IMR-90 (cell line): ENCODE measurements at regions not wholly inside any gene's neighbourhood (a gene's known extent, or its start where the extent isn't known, plus 50 kb on each side); places are given as distances from the start of the nearest gene placed in this dataset.

Experiments
- ATAC-seq: fragments of 200-7000 bp; cut with Tn5 transposase; 2 replicates; pipeline ENCODE4 v1.9.1; 2020; ENCODE audit warnings: low read depth, mild to moderate bottlenecking, moderate library complexity
- BruUV-seq: library from RNA; stranded (reverse); fragments of 400-500 nt; replicated peaks from 2 replicates; lab custom pipeline; 2021; lab: Mats Ljungman, UMichigan
- CTCF ChIA-PET: fragments of 300-600 bp; formaldehyde crosslinking; extraction: SDS; loops from one replicate; lab custom pipeline; 2021; ENCODE audit warnings: antibody characterized with exemption; lab: Yijun Ruan, JAX
- POLR2A ChIA-PET: fragments of 300-600 bp; sonication (Branson Sonifier 250); formaldehyde crosslinking; loops from one replicate; lab custom pipeline; 2022; ENCODE audit warnings: antibody characterized with exemption; ENCODE audit not compliant: unreplicated experiment; lab: Charles Lee
- DNase-seq: peaks from one replicate; pipeline ENCODE4 v3.0.0; 2013
- H2AFZ ChIP-seq: replicated peaks from 2 replicates; pipeline ENCODE3; 2013; ENCODE audit warnings: low read length, mild to moderate bottlenecking; ENCODE audit not compliant: poor library complexity
- H2AK5ac ChIP-seq: 2 replicates; pipeline ENCODE4 v1.6.1; 2013; ENCODE audit warnings: low read depth, low read length, inconsistent platforms
- H2AK9ac ChIP-seq: replicated peaks from 2 replicates; pipeline ENCODE3; 2013; ENCODE audit warnings: mild to moderate bottlenecking, low read depth, low read length, moderate library complexity; ENCODE audit not compliant: poor library complexity
- H2BK120ac ChIP-seq: 2 replicates; pipeline ENCODE4 v1.6.1; 2013; ENCODE audit warnings: low read depth, low read length, inconsistent platforms
- H2BK15ac ChIP-seq: 3 replicates; pipeline ENCODE4 v1.6.1; 2013; ENCODE audit warnings: low read depth, low read length, inconsistent platforms
- H2BK20ac ChIP-seq: 2 replicates; pipeline ENCODE4 v1.6.1; 2013; ENCODE audit warnings: low read depth, mild to moderate bottlenecking, inconsistent platforms, low read length, moderate library complexity
- H2BK5ac ChIP-seq: 2 replicates; pipeline ENCODE4 v1.6.1; 2013; ENCODE audit warnings: mild to moderate bottlenecking, low read depth, low read length, inconsistent platforms; ENCODE audit not compliant: poor library complexity, severe bottlenecking
- H3K14ac ChIP-seq: replicated peaks from 2 replicates; pipeline ENCODE4 v1.6.1; 2013; ENCODE audit warnings: low read depth, low read length, inconsistent platforms
- H3K18ac ChIP-seq: 2 replicates; pipeline ENCODE4 v1.6.1; 2013; ENCODE audit warnings: low read depth, low read length, control low read depth
- H3K23ac ChIP-seq: 2 replicates; pipeline ENCODE4 v1.6.1; 2013; ENCODE audit warnings: low read depth, low read length, inconsistent platforms
- H3K27ac ChIP-seq: 2 replicates; pipeline ENCODE4 v1.5.1; 2013; ENCODE audit warnings: mild to moderate bottlenecking, control low read depth, low read length; ENCODE audit not compliant: insufficient read depth
- H3K27me3 ChIP-seq: 2 replicates; pipeline ENCODE4 v1.6.1; 2013; ENCODE audit warnings: low read length; ENCODE audit not compliant: control insufficient read depth, insufficient read depth
- H3K36me3 ChIP-seq: 2 replicates; pipeline ENCODE4 v1.6.1; 2013; ENCODE audit warnings: low read length, mixed read lengths; ENCODE audit not compliant: control insufficient read depth, insufficient read depth
- H3K4ac ChIP-seq: 2 replicates; pipeline ENCODE4 v1.6.1; 2013; ENCODE audit warnings: low read depth, low read length, inconsistent platforms
- H3K4me1 ChIP-seq: 2 replicates; pipeline ENCODE4 v1.6.1; 2013; ENCODE audit warnings: low read length, mixed read lengths; ENCODE audit not compliant: control insufficient read depth, insufficient read depth
- H3K4me2 ChIP-seq: 2 replicates; pipeline ENCODE4 v1.6.1; 2013; ENCODE audit warnings: low read depth, mild to moderate bottlenecking, control low read depth, low read length, moderate library complexity
- H3K4me3 ChIP-seq: 2 replicates; pipeline ENCODE4 v1.5.1; 2013; ENCODE audit warnings: low read depth, mild to moderate bottlenecking, control low read depth, low read length, moderate library complexity; ENCODE audit not compliant: insufficient read depth
- H3K56ac ChIP-seq: 2 replicates; pipeline ENCODE4 v1.6.1; 2013; ENCODE audit warnings: low read length, inconsistent platforms; ENCODE audit not compliant: insufficient read depth; ENCODE audit errors: extremely low read depth
- H3K79me1 ChIP-seq, 2 experiments: 2 replicates each; pipeline ENCODE4 v1.6.1; 2013; ENCODE audit warnings: low read length in 2 of 2, inconsistent platforms in 1 of 2, low read depth in 1 of 2
- H3K9ac ChIP-seq: 2 replicates; pipeline ENCODE4 v1.6.1; 2013; ENCODE audit warnings: low read depth, low read length, control low read depth
- H3K9me1 ChIP-seq: 2 replicates; pipeline ENCODE4 v1.6.1; 2013; ENCODE audit warnings: low read length, inconsistent platforms; ENCODE audit not compliant: insufficient read depth
- H3K9me3 ChIP-seq: 2 replicates; pipeline ENCODE4 v1.6.1; 2013; ENCODE audit warnings: low read length; ENCODE audit not compliant: control insufficient read depth, insufficient read depth
- H4K20me1 ChIP-seq: 2 replicates; pipeline ENCODE4 v1.6.1; 2013; ENCODE audit warnings: low read length, inconsistent platforms; ENCODE audit not compliant: insufficient read depth
- H4K5ac ChIP-seq: 2 replicates; pipeline ENCODE4 v1.6.1; 2013; ENCODE audit warnings: mild to moderate bottlenecking, low read depth, low read length, control low read depth
- H4K8ac ChIP-seq, 2 experiments: 2 replicates each; pipeline ENCODE4 v1.6.1; 2013; ENCODE audit warnings: low read depth in 2 of 2, low read length in 2 of 2, control low read depth in 1 of 2, inconsistent platforms in 1 of 2
- H4K91ac ChIP-seq: 2 replicates; pipeline ENCODE4 v1.6.1; 2013; ENCODE audit warnings: low read depth, low read length, inconsistent platforms; ENCODE audit not compliant: insufficient read depth
- CEBPB ChIP-seq: IDR thresholded peaks from 2 replicates; pipeline ENCODE4 v1.6.1; 2012; ENCODE audit warnings: low read depth, low read length, improper control_type of control experiment
- CHD1 ChIP-seq: IDR thresholded peaks from 2 replicates; pipeline ENCODE4 v1.6.1; 2012; ENCODE audit warnings: low read depth, low read length, improper control_type of control experiment
- MAFK ChIP-seq: IDR thresholded peaks from 2 replicates; pipeline ENCODE4 v1.6.1; 2012; ENCODE audit warnings: low read depth, low read length, improper control_type of control experiment
- MAZ ChIP-seq: IDR thresholded peaks from 2 replicates; pipeline ENCODE4 v1.6.1; 2012; ENCODE audit warnings: low read depth, mild to moderate bottlenecking, low read length, improper control_type of control experiment, moderate library complexity, borderline replicate concordance
- MXI1 ChIP-seq: IDR thresholded peaks from 2 replicates; pipeline ENCODE4 v1.6.1; 2012; ENCODE audit warnings: low read depth, mild to moderate bottlenecking, low read length, moderate library complexity, borderline replicate concordance
- NFE2L2 ChIP-seq: fragments of 150-350 bp; IDR thresholded peaks from 2 replicates; pipeline ENCODE4 v1.6.1; 2016; ENCODE audit warnings: low read depth, mild to moderate bottlenecking, low read length
- POLR2A ChIP-seq: IDR thresholded peaks from 2 replicates; pipeline ENCODE4 v1.6.1; 2012; ENCODE audit warnings: mild to moderate bottlenecking, low read depth, low read length
- RAD21 ChIP-seq: IDR thresholded peaks from 2 replicates; pipeline ENCODE4 v1.6.1; 2012; ENCODE audit warnings: low read length, improper control_type of control experiment
- RCOR1 ChIP-seq: IDR thresholded peaks from 2 replicates; pipeline ENCODE4 v1.6.1; 2012; ENCODE audit warnings: mild to moderate bottlenecking, low read length, improper control_type of control experiment; ENCODE audit not compliant: insufficient replicate concordance
- RFX5 ChIP-seq: IDR thresholded peaks from 2 replicates; pipeline ENCODE4 v1.8.0; 2012; ENCODE audit warnings: low read depth, mild to moderate bottlenecking, low read length, moderate library complexity
- SMC3 ChIP-seq: fragments of 150-350 bp; IDR thresholded peaks from 2 replicates; pipeline ENCODE4 v1.6.1; 2016; ENCODE audit warnings: low read depth, mild to moderate bottlenecking, antibody characterized with exemption, low read length, moderate library complexity
- WGBS, 2 experiments: methylation state at CpG; one replicate each; pipeline versions ENCODE4 v1.1.5 to v1.1.7; 2013; ENCODE audit warnings: missing lambda C conversion rate in 2 of 2; ENCODE audit not compliant: insufficient read length in 1 of 2; ENCODE audit errors: extremely low coverage in 2 of 2; 5-methylcytosine and 5-hydroxymethylcytosine counted together
- dilution Hi-C: fragments of 300-500 bp; cut with HindIII; formaldehyde crosslinking; loops from one replicate; pipeline ENCODE4 v1.14.3; 2018; ENCODE audit warnings: low sequenced_read_pairs; ENCODE audit not compliant: unreplicated experiment
- in situ Hi-C: fragments of 300-500 bp; cut with MboI; formaldehyde crosslinking; loops from 3 replicates; pipeline ENCODE4 v1.14.3; 2019; ENCODE audit warnings: low sequenced_read_pairs, inconsistent platforms, mixed read lengths
- intact Hi-C: fragments of 100-400 bp; cut with micrococcal nuclease; formaldehyde crosslinking; loops from 2 replicates; pipeline ENCODE4 v1.10.0; 2022
- TF ChIP-seq, protein P1 (sequence below): fragments of 150-350 bp; IDR thresholded peaks from 2 replicates; pipeline ENCODE4 v1.6.1; 2016; ENCODE audit warnings: low read depth, mild to moderate bottlenecking, low read length, moderate library complexity, borderline replicate concordance
- TF ChIP-seq, protein P2 (sequence below): fragments of 150-350 bp; IDR thresholded peaks from 2 replicates; pipeline ENCODE4 v1.6.1; 2017; ENCODE audit warnings: mild to moderate bottlenecking, antibody characterized with exemption, low read length, low read depth

DNA sequence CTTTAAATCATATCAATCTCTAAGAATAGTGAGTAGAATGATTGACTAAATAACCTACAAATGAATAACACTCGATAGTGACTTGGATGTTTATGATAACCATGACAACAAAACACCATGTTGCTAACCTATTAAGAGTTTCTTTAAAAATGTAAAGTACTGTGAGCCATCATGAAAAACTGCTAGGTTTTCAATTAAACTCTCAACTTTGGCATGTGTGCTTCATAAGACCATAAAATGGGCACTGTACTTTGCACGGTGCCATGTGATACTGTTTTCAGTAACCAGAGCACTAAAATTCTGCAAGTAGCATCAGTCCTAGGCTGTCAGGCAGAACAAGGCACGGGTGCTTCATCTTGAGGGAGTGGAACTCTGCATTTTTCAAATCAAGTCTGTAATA is 96.2 kb upstream of the TRIM77 start:
- no peak overlapping the region for H2AK9ac ChIP-seq
- no peak overlapping the region for H3K27ac ChIP-seq
- no peak overlapping the region for H3K4me3 ChIP-seq
- H3K9ac ChIP-seq, result no peak overlapping the region
- no peak overlapping the region for H4K91ac ChIP-seq
- H2BK20ac ChIP-seq, result no peak overlapping the region
- no peak overlapping the region for H2AK5ac ChIP-seq
- no peak overlapping the region for H3K4me2 ChIP-seq
- no peaks in the 10 kb centered on the region for H3K27me3 ChIP-seq
- H3K56ac ChIP-seq, result no peak overlapping the region
- H3K4ac ChIP-seq, result no peak overlapping the region
- H3K36me3 ChIP-seq, result no peaks in the 10 kb centered on the region
- H3K23ac ChIP-seq, result no peak overlapping the region
- dilution Hi-C loops, result no loop called here
- no peak overlapping the region for H3K18ac ChIP-seq
- intact Hi-C loops, result loop anchor here (2.0 kb wide), 1 partner anchor 281 kb away; no protein-coding TSS in a partner anchor
- WGBS, 2 experiments, result 100% methylated on average over 1 of the region's 3 CpGs; no CpG with 5 or more reads in 1 of the 2 experiments
- no TSS peak for BruUV-seq
- H3K79me1 ChIP-seq, result no peaks in the 10 kb centered on the region
- H4K20me1 ChIP-seq, result no peaks in the 10 kb centered on the region
- ChIA-PET POLR2A (no interaction called here), CTCF (no interaction called here)
- TF ChIP-seq CEBPB, result no peak
- TF ChIP-seq MAFK, result no peak
- no peak for TF ChIP-seq CHD1
- TF ChIP-seq MXI1, result no peak
- TF ChIP-seq RFX5, result no peak
- no peak for TF ChIP-seq NFE2L2
- TF ChIP-seq RCOR1, result no peak
- TF ChIP-seq, protein P1, sequence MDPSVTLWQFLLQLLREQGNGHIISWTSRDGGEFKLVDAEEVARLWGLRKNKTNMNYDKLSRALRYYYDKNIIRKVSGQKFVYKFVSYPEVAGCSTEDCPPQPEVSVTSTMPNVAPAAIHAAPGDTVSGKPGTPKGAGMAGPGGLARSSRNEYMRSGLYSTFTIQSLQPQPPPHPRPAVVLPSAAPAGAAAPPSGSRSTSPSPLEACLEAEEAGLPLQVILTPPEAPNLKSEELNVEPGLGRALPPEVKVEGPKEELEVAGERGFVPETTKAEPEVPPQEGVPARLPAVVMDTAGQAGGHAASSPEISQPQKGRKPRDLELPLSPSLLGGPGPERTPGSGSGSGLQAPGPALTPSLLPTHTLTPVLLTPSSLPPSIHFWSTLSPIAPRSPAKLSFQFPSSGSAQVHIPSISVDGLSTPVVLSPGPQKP, result no peak
- TF ChIP-seq, protein P2, sequence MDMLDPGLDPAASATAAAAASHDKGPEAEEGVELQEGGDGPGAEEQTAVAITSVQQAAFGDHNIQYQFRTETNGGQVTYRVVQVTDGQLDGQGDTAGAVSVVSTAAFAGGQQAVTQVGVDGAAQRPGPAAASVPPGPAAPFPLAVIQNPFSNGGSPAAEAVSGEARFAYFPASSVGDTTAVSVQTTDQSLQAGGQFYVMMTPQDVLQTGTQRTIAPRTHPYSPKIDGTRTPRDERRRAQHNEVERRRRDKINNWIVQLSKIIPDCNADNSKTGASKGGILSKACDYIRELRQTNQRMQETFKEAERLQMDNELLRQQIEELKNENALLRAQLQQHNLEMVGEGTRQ, result no peak
- TF ChIP-seq RAD21, result no peak
- TF ChIP-seq SMC3, result no peak
- TF ChIP-seq MAZ, result no peak
- no peak for TF ChIP-seq POLR2A
- H3K9me1 ChIP-seq, result no peaks in the 10 kb centered on the region
- no peak overlapping the region for H2AFZ ChIP-seq
- no peaks in the 10 kb centered on the region for H3K4me1 ChIP-seq
- H2BK120ac ChIP-seq, result no peak overlapping the region
- H2BK15ac ChIP-seq, result no peak overlapping the region
- H2BK5ac ChIP-seq, result no peak overlapping the region
- DNase-seq (no peak), ATAC-seq (no peak)
- no peak overlapping the region for H4K5ac ChIP-seq
- in situ Hi-C loops, result loop anchor here (5.0 to 10.0 kb wide), 2 partner anchors 279 to 512 kb away; no protein-coding TSS in a partner anchor
- no peak overlapping the region for H3K14ac ChIP-seq
- peaks cover 2% of the 10 kb centered on the region; the same call in 1 of the 2 replicates for H3K9me3 ChIP-seq
- no peak overlapping the region for H4K8ac ChIP-seq
